ENCODE measurements at regions not wholly inside any gene's neighbourhood (a gene's known extent, or its start where the extent isn't known, plus 50 kb on each side); places are given as distances from the start of the nearest gene placed in this dataset.

DNA sequence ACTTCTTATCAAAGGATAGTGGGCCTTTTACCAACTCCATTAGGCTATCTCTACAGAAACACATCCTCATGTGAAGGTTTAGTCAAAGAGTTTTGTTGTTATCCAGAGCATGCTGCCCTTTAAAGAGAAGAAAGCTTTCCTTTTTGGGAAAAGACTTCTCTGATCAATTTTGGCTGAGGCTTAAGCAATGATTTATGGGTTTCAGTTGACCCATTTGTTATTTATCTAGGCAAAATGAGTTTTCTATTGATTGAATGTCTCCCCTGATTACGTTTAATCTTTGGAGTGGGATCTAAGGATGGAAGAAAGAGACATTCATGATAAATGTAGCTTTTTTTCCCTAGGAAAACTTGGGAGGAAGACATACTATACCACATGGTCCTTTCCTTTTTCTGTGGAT, 326.6 kb upstream of the JAG1 start:
- no peaks in the 10 kb centered on the region for H3K36me3 ChIP-seq
- no peak overlapping the region for H2AFZ ChIP-seq (replicated peaks)
- no peaks in the 10 kb centered on the region for H4K20me1 ChIP-seq (ENCODE audit: low read depth)
- no peaks in the 10 kb centered on the region for H3K27me3 ChIP-seq
- no peak overlapping the region for H3K4me3 ChIP-seq
- no peak overlapping the region for H3K27ac Mint-ChIP-seq
- no peak overlapping the region for H3K4me2 ChIP-seq
- no peaks in the 10 kb centered on the region for H3F3A ChIP-seq (ENCODE audit: low read depth)
- H3K4me1 Mint-ChIP-seq: no peaks in the 10 kb centered on the region
- no peaks in the 10 kb centered on the region for H3K27me3 Mint-ChIP-seq (ENCODE audit: insufficient read depth, low read depth)
- no peaks in the 10 kb centered on the region for H3K9me3 ChIP-seq (ENCODE audit: low read depth)
- H3K79me2 ChIP-seq (ENCODE audit: low read depth): no peaks in the 10 kb centered on the region
- H3K9me3 Mint-ChIP-seq: no peaks in the 10 kb centered on the region
- H3K4me3 Mint-ChIP-seq: no peak overlapping the region
- no peak overlapping the region for H3K9ac ChIP-seq
- H3K4me1 ChIP-seq: no peaks in the 10 kb centered on the region
- no peak overlapping the region for H3K27ac ChIP-seq
- no peak for DNase-seq (ENCODE audit: low spot score)
- no peak for TF ChIP-seq EZH2 (IDR thresholded peaks at IDR 0.05)
- H3K36me3 Mint-ChIP-seq: no peaks in the 10 kb centered on the region

DNA sequence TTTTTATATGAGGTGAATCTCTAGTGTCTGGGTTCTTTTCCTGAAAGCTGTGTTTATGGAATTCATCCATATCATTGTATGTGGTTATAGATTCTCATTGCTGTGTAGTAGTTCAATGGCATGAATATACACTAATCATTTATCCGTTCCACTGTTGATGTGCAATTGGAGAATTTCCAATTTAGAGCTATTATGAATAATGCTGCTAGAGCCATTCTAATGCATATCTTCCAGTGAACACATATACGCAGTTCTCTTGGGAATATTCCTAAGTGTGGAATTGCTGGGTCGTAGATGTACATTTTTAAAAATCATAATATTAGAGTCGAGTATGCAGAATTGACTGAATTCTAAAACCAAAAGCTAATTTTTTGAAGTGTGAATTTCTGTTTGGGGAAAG, 327.5 kb upstream of the JAG1 start:
- Histone ChIP-seq H2AFZ (replicated peaks) (no peak overlapping the region), H3K4me2 (no peak overlapping the region), H3K4me3 (no peak overlapping the region), H3F3A (ENCODE audit: low read depth) (no peaks in the 10 kb centered on the region), H3K9me3 (ENCODE audit: low read depth) (no peaks in the 10 kb centered on the region), H3K27me3 (no peaks in the 10 kb centered on the region), H3K36me3 (no peaks in the 10 kb centered on the region), H3K27ac (no peak overlapping the region), H3K9ac (no peak overlapping the region), H3K4me1 (no peaks in the 10 kb centered on the region), H4K20me1 (ENCODE audit: low read depth) (no peaks in the 10 kb centered on the region), H3K79me2 (ENCODE audit: low read depth) (no peaks in the 10 kb centered on the region)
- no peaks in the 10 kb centered on the region for H3K36me3 Mint-ChIP-seq
- no peak overlapping the region for H3K4me3 Mint-ChIP-seq
- TF ChIP-seq EZH2 (IDR thresholded peaks at IDR 0.05): no peak
- no peak for TF ChIP-seq EZH2phosphoT487 (IDR thresholded peaks at IDR 0.05)
- TF ChIP-seq, protein P1, sequence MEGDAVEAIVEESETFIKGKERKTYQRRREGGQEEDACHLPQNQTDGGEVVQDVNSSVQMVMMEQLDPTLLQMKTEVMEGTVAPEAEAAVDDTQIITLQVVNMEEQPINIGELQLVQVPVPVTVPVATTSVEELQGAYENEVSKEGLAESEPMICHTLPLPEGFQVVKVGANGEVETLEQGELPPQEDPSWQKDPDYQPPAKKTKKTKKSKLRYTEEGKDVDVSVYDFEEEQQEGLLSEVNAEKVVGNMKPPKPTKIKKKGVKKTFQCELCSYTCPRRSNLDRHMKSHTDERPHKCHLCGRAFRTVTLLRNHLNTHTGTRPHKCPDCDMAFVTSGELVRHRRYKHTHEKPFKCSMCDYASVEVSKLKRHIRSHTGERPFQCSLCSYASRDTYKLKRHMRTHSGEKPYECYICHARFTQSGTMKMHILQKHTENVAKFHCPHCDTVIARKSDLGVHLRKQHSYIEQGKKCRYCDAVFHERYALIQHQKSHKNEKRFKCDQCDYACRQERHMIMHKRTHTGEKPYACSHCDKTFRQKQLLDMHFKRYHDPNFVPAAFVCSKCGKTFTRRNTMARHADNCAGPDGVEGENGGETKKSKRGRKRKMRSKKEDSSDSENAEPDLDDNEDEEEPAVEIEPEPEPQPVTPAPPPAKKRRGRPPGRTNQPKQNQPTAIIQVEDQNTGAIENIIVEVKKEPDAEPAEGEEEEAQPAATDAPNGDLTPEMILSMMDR (IDR thresholded peaks at IDR 0.05): no peak
- H3K27me3 Mint-ChIP-seq (ENCODE audit: insufficient read depth, low read depth): no peaks in the 10 kb centered on the region
- DNase-seq (ENCODE audit: low spot score): no peak
- no peaks in the 10 kb centered on the region for H3K4me1 Mint-ChIP-seq
- no peak overlapping the region for H3K27ac Mint-ChIP-seq
- no peaks in the 10 kb centered on the region for H3K9me3 Mint-ChIP-seq

DNA sequence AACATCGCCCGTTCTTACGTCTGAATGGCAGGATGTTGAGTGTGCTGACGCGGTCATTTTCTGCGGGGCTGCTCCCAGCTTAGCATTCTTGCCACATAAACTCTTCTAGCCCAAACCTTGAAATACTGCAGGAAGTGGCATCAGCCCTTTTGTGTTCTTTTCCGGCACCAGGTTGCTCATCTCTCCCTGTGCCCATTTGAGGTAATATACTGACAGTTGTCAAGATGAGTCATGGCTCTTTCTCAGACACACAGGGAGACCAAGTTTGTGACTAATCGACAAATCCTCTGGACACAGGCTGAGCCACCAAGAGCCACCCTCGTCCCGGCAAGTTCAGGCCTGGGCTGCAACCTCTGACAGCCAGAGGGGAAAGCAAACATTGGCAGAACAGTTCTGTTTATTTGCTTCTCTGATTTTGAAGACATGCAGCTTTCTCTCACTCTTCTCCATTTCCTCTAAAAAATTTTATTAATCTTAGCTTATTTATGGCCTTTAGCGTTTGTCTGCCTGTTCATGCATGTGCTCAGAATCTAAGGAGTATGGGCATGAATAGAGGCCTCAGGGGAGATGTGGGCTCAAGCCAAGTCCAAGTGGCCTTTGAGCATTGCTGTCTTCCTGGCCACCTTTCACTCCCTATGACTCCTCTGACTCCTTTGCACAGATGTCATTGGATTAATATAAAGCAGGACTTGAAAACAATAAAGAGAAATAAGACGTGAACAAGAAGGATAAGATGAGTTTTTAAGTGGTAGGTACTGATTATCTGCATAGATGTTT, 328.2 kb upstream of the JAG1 start:
- Mint-ChIP-seq H3K36me3 (no peaks in the 10 kb centered on the region), H3K4me1 (no peaks in the 10 kb centered on the region), H3K27ac (no peak overlapping the region), H3K9me3 (peaks cover 3% of the 10 kb centered on the region), H3K4me3 (no peak overlapping the region), H3K27me3 (ENCODE audit: insufficient read depth, low read depth) (no peaks in the 10 kb centered on the region)
- no peaks in the 10 kb centered on the region for H3K9me3 ChIP-seq (ENCODE audit: low read depth)
- no peak overlapping the region for H3K4me2 ChIP-seq
- H2AFZ ChIP-seq (replicated peaks): no peak overlapping the region
- no peak overlapping the region for H3K27ac ChIP-seq
- no peaks in the 10 kb centered on the region for H4K20me1 ChIP-seq (ENCODE audit: low read depth)
- no peak overlapping the region for H3K4me3 ChIP-seq
- H3F3A ChIP-seq (ENCODE audit: low read depth): no peaks in the 10 kb centered on the region
- no peaks in the 10 kb centered on the region for H3K27me3 ChIP-seq
- no peaks in the 10 kb centered on the region for H3K79me2 ChIP-seq (ENCODE audit: low read depth)
- no peaks in the 10 kb centered on the region for H3K36me3 ChIP-seq
- TF ChIP-seq EZH2 (IDR thresholded peaks at IDR 0.05): no peak
- no peak for TF ChIP-seq EZH2phosphoT487 (IDR thresholded peaks at IDR 0.05)
- no peak overlapping the region for H3K9ac ChIP-seq
- H3K4me1 ChIP-seq: no peaks in the 10 kb centered on the region
- no peak for DNase-seq (ENCODE audit: low spot score)

DNA sequence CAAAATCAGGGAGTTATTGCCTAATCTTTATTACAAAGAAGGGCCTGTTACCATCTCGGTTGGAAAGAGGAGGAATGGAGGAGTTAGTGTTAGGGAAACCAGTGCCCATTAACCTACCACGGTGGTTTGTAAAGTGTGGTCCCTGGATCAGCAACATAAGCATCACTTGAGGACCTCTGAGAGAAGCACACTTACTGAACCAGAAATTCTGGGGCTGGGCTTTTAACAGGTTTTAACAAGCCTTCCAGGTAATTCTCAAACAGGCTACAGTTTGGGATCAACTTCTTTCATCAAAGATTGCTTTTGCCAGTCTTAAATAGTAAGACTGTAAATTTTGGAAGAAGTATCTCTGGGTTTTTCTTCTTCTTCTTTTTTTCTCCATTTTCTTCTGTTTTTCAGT, 329.5 kb upstream of the JAG1 start:
- TF ChIP-seq EZH2phosphoT487 (IDR thresholded peaks at IDR 0.05): no peak
- TF ChIP-seq, protein P1 (IDR thresholded peaks at IDR 0.05): no peak
- no peak for TF ChIP-seq EZH2 (IDR thresholded peaks at IDR 0.05)
- Histone ChIP-seq H3K4me2 (no peak overlapping the region), H3F3A (ENCODE audit: low read depth) (no peaks in the 10 kb centered on the region), H3K79me2 (ENCODE audit: low read depth) (no peaks in the 10 kb centered on the region), H3K27ac (no peak overlapping the region), H3K36me3 (no peaks in the 10 kb centered on the region), H4K20me1 (ENCODE audit: low read depth) (no peaks in the 10 kb centered on the region), H3K27me3 (no peaks in the 10 kb centered on the region), H3K4me1 (no peaks in the 10 kb centered on the region), H3K9me3 (ENCODE audit: low read depth) (no peaks in the 10 kb centered on the region), H3K4me3 (no peak overlapping the region), H3K9ac (no peak overlapping the region), H2AFZ (replicated peaks) (peak overlapping the region; percentile 31)
- Mint-ChIP-seq H3K27ac (no peak overlapping the region), H3K4me3 (no peak overlapping the region), H3K4me1 (no peaks in the 10 kb centered on the region), H3K27me3 (ENCODE audit: insufficient read depth, low read depth) (no peaks in the 10 kb centered on the region), H3K36me3 (no peaks in the 10 kb centered on the region), H3K9me3 (peaks cover 4% of the 10 kb centered on the region)
- DNase-seq (ENCODE audit: low spot score): no peak
